T-helper 1 cell treated with Interleukin-12 subunit alpha and Interleukin-12 subunit beta and Interleukin-4 antibody, amounts not matched to agents 30 ng/mL and 1 ng/mL, for 36 hours (primary cell): ENCODE measurements at regions not wholly inside any gene's neighbourhood (a gene's known extent, or its start where the extent isn't known, plus 50 kb on each side); places are given as distances from the start of the nearest gene placed in this dataset.

Experiments used
- intact Hi-C: fragments of 100-400 bp; cut with micrococcal nuclease; formaldehyde crosslinking; loops from one replicate; pipeline ENCODE4 v1.15.1; 2024

GRCh38 chr11:15580056-15580774 lies 465.5 kb downstream of the INSC start:
- intact Hi-C loops: no loop called here

- intact Hi-C loops: no loop called here
These were observed 466.0 kb downstream of the INSC start for GRCh38 chr11:15580775-15581095.

- intact Hi-C loops: no loop called here
These were observed 469.4 kb downstream of the INSC start for GRCh38 chr11:15584158-15584557.

- intact Hi-C loops: no loop called here
These were observed 471.0 kb downstream of the INSC start for GRCh38 chr11:15585602-15586331.

- intact Hi-C loops: no loop called here
These were observed 472.2 kb downstream of the INSC start for GRCh38 chr11:15586741-15587473.

GRCh38 chr11:15589070-15589626 lies 474.4 kb downstream of the INSC start:
- intact Hi-C loops: no loop called here

- intact Hi-C loops: no loop called here
These were observed 475.4 kb downstream of the INSC start for GRCh38 chr11:15590132-15590531.

- intact Hi-C loops: no loop called here
These were observed 476.4 kb downstream of the INSC start for GRCh38 chr11:15591112-15591537.

GRCh38 chr11:15594607-15595006 lies 479.9 kb downstream of the INSC start:
- intact Hi-C loops: no loop called here

- intact Hi-C loops: no loop called here
These were observed 484.7 kb downstream of the INSC start for GRCh38 chr11:15599376-15599775.

- intact Hi-C loops: no loop called here
These were observed 487.3 kb downstream of the INSC start for GRCh38 chr11:15602047-15602446.

- intact Hi-C loops: no loop called here
These were observed 488.3 kb downstream of the INSC start for GRCh38 chr11:15602785-15603567.

GRCh38 chr11:15605094-15605493 lies 490.4 kb downstream of the INSC start:
- intact Hi-C loops: no loop called here

GRCh38 chr11:15607361-15608036 lies 492.8 kb downstream of the INSC start:
- intact Hi-C loops: no loop called here

GRCh38 chr11:15609445-15609844 lies 494.7 kb downstream of the INSC start:
- intact Hi-C loops: no loop called here

- intact Hi-C loops: no loop called here
These were observed 496.2 kb downstream of the INSC start for GRCh38 chr11:15610881-15611280.

GRCh38 chr11:15613251-15613650 lies 498.5 kb downstream of the INSC start:
- intact Hi-C loops: no loop called here

GRCh38 chr11:15613789-15614188 lies 499.1 kb downstream of the INSC start:
- intact Hi-C loops: no loop called here

GRCh38 chr11:15615398-15616096 lies 500.8 kb downstream of the INSC start:
- intact Hi-C loops: no loop called here
